ENCODE measurements at regions not wholly inside any gene's neighbourhood (a gene's known extent, or its start where the extent isn't known, plus 50 kb on each side); places are given as distances from the start of the nearest gene placed in this dataset.

- TF ChIP-seq POLR2AphosphoS5 (IDR thresholded peaks at IDR 0.05; ENCODE audit: borderline replicate concordance, low read depth, low read length) (no peak), EZH2 (IDR thresholded peaks at IDR 0.05) (no peak)
Measured at GRCh38 chr10:53713431-53713830, 940.8 kb upstream of the MBL2 start.

Measured in SK-N-MC (cell line).